ENCODE measurements at regions not wholly inside any gene's neighbourhood (a gene's known extent, or its start where the extent isn't known, plus 50 kb on each side); places are given as distances from the start of the nearest gene placed in this dataset.

- H3K4me1 ChIP-seq (ENCODE audit: insufficient read depth) = peaks cover 11% of the 10 kb centered on the region
- DNase-seq = peak; percentile 72
- H3K36me3 ChIP-seq (ENCODE audit: low read depth) = no peaks in the 10 kb centered on the region
- no peaks in the 10 kb centered on the region for H3K79me2 ChIP-seq (ENCODE audit: insufficient read depth)
- peak overlapping the region; percentile 51 for H3K4me2 ChIP-seq (ENCODE audit: unreplicated experiment)
- in situ Hi-C loops (cut with MboI) = loop anchor here (25.0 kb wide), 1 partner anchor 364 kb away; no protein-coding TSS in a partner anchor
- H3K4me3 ChIP-seq = 0 out of 2 replicates have a peak overlapping the region, but pooled peaks have one; percentile 18
- H2AFZ ChIP-seq = peak overlapping the region; percentile 61
- H3K27me3 ChIP-seq (replicated peaks; ENCODE audit: insufficient read depth) = no peaks in the 10 kb centered on the region
- H3K9ac ChIP-seq = peak overlapping the region; percentile 34; the same call in 1 of the 2 replicates
- no peaks in the 10 kb centered on the region for H3K9me3 ChIP-seq (ENCODE audit: low read depth)
- peak overlapping the region; percentile 81 for H3K27ac ChIP-seq
- TF ChIP-seq EZH2 (IDR thresholded peaks at IDR 0.05; ENCODE audit: insufficient read depth, poor library complexity, severe bottlenecking) (no peak), EZH2phosphoT487 (IDR thresholded peaks at IDR 0.05; ENCODE audit: insufficient read depth, low read depth) (no peak)
- peaks cover 6% of the 10 kb centered on the region; the same call in 1 of the 2 replicates for H3F3A ChIP-seq (ENCODE audit: insufficient read depth)
- H3K9me2 ChIP-seq (ENCODE audit: insufficient read depth) = no peaks in the 10 kb centered on the region
- 19 to 26% methylated on average over 3 of the region's 3 CpGs for WGBS, 2 experiments (ENCODE audit: low coverage in 1 of 2, low lambda C conversion rate in 2 of 2, missing lambda C conversion rate in 2 of 2)
- H4K20me1 ChIP-seq (ENCODE audit: insufficient read depth) = no peaks in the 10 kb centered on the region
Observed at GRCh38 chr4:154998284-154998683, 210.2 kb upstream of the NPY2R start.

GRCh38 chr4:154998773-154999172 lies 209.7 kb upstream of the NPY2R start:
- WGBS, 2 experiments (ENCODE audit: low coverage in 1 of 2, low lambda C conversion rate in 2 of 2, missing lambda C conversion rate in 2 of 2) = 10 to 14% methylated on average over 1 of the region's 1 CpG
- Histone ChIP-seq H3K4me1 (ENCODE audit: insufficient read depth) (peaks cover 11% of the 10 kb centered on the region), H3K4me3 (peak overlapping the region; percentile 18; the same call in 1 of the 2 replicates), H3K9ac (peak overlapping the region; percentile 17; the same call in 1 of the 2 replicates), H4K20me1 (ENCODE audit: insufficient read depth) (no peaks in the 10 kb centered on the region), H3K36me3 (ENCODE audit: low read depth) (no peaks in the 10 kb centered on the region), H3K27me3 (replicated peaks; ENCODE audit: insufficient read depth) (no peaks in the 10 kb centered on the region), H2AFZ (peak overlapping the region; percentile 61), H3K27ac (peak overlapping the region; percentile 81), H3F3A (ENCODE audit: insufficient read depth) (peaks cover 6% of the 10 kb centered on the region; the same call in 1 of the 2 replicates), H3K4me2 (ENCODE audit: unreplicated experiment) (peak overlapping the region; percentile 51), H3K9me2 (ENCODE audit: insufficient read depth) (no peaks in the 10 kb centered on the region), H3K9me3 (ENCODE audit: low read depth) (no peaks in the 10 kb centered on the region), H3K79me2 (ENCODE audit: insufficient read depth) (no peaks in the 10 kb centered on the region)
- DNase-seq = no peak
- TF ChIP-seq EZH2 (IDR thresholded peaks at IDR 0.05; ENCODE audit: insufficient read depth, poor library complexity, severe bottlenecking) = no peak
- no peak for TF ChIP-seq EZH2phosphoT487 (IDR thresholded peaks at IDR 0.05; ENCODE audit: insufficient read depth, low read depth)
- in situ Hi-C loops (cut with MboI) = loop anchor here (25.0 kb wide), 1 partner anchor 364 kb away; no protein-coding TSS in a partner anchor

- Histone ChIP-seq H3K4me2 (ENCODE audit: unreplicated experiment) (no peak overlapping the region), H3K9ac (no peak overlapping the region), H3K9me3 (ENCODE audit: low read depth) (no peaks in the 10 kb centered on the region), H3K9me2 (ENCODE audit: insufficient read depth) (no peaks in the 10 kb centered on the region), H3K4me3 (no peak overlapping the region), H3K79me2 (ENCODE audit: insufficient read depth) (no peaks in the 10 kb centered on the region), H3K27ac (no peak overlapping the region), H3K27me3 (replicated peaks; ENCODE audit: insufficient read depth) (no peaks in the 10 kb centered on the region), H3K4me1 (ENCODE audit: insufficient read depth) (peaks cover 11% of the 10 kb centered on the region), H4K20me1 (ENCODE audit: insufficient read depth) (no peaks in the 10 kb centered on the region), H3F3A (ENCODE audit: insufficient read depth) (peaks cover 6% of the 10 kb centered on the region; the same call in 1 of the 2 replicates), H2AFZ (no peak overlapping the region), H3K36me3 (ENCODE audit: low read depth) (no peaks in the 10 kb centered on the region)
- 8 to 23% methylated on average over 3 of the region's 3 CpGs for WGBS, 2 experiments (ENCODE audit: low coverage in 1 of 2, low lambda C conversion rate in 2 of 2, missing lambda C conversion rate in 2 of 2)
- TF ChIP-seq EZH2 (IDR thresholded peaks at IDR 0.05; ENCODE audit: insufficient read depth, poor library complexity, severe bottlenecking) (no peak), EZH2phosphoT487 (IDR thresholded peaks at IDR 0.05; ENCODE audit: insufficient read depth, low read depth) (no peak)
- in situ Hi-C loops (cut with MboI) = loop anchor here (25.0 kb wide), 1 partner anchor 362 kb away; no protein-coding TSS in a partner anchor
- DNase-seq = no peak
Observed at GRCh38 chr4:154999950-155000578, 208.4 kb upstream of the NPY2R start.

GRCh38 chr4:155001251-155001650 lies 207.2 kb upstream of the NPY2R start:
- Histone ChIP-seq H3K27me3 (replicated peaks; ENCODE audit: insufficient read depth) (no peaks in the 10 kb centered on the region), H3K9me3 (ENCODE audit: low read depth) (no peaks in the 10 kb centered on the region), H4K20me1 (ENCODE audit: insufficient read depth) (no peaks in the 10 kb centered on the region), H3K27ac (no peak overlapping the region), H3K4me2 (ENCODE audit: unreplicated experiment) (no peak overlapping the region), H3K4me1 (ENCODE audit: insufficient read depth) (peaks cover 11% of the 10 kb centered on the region), H3K9ac (no peak overlapping the region), H3K79me2 (ENCODE audit: insufficient read depth) (no peaks in the 10 kb centered on the region), H3K36me3 (ENCODE audit: low read depth) (no peaks in the 10 kb centered on the region), H3K9me2 (ENCODE audit: insufficient read depth) (no peaks in the 10 kb centered on the region), H2AFZ (no peak overlapping the region), H3K4me3 (no peak overlapping the region), H3F3A (ENCODE audit: insufficient read depth) (peaks cover 6% of the 10 kb centered on the region; the same call in 1 of the 2 replicates)
- TF ChIP-seq EZH2 (IDR thresholded peaks at IDR 0.05; ENCODE audit: insufficient read depth, poor library complexity, severe bottlenecking) (no peak), EZH2phosphoT487 (IDR thresholded peaks at IDR 0.05; ENCODE audit: insufficient read depth, low read depth) (no peak)
- WGBS, 2 experiments (ENCODE audit: low coverage in 1 of 2, low lambda C conversion rate in 2 of 2, missing lambda C conversion rate in 2 of 2) = 22 to 27% methylated on average over 2 of the region's 2 CpGs
- in situ Hi-C loops (cut with MboI) = no loop called here
- DNase-seq = no peak
